ENCODE measurements at regions not wholly inside any gene's neighbourhood (a gene's known extent, or its start where the extent isn't known, plus 50 kb on each side); places are given as distances from the start of the nearest gene placed in this dataset.

- TF ChIP-seq ISL1 (CRISPR knock-in tag; IDR thresholded peaks at IDR 0.05) (no peak), ZNF8 (CRISPR knock-in tag; IDR thresholded peaks at IDR 0.05) (no peak), BACH2 (CRISPR knock-in tag; IDR thresholded peaks at IDR 0.05; ENCODE audit: borderline replicate concordance) (no peak), TCF4 (CRISPR knock-in tag; IDR thresholded peaks at IDR 0.05; ENCODE audit: borderline replicate concordance) (no peak), ZFP30 (CRISPR knock-in tag; IDR thresholded peaks at IDR 0.05) (no peak), PATZ1 (CRISPR knock-in tag; IDR thresholded peaks at IDR 0.05; ENCODE audit: borderline replicate concordance) (no peak)
- no peak for ATAC-seq
Observed at GRCh38 chr22:22428222-22429098, 80.1 kb downstream of the ZNF280B start.

GRCh38 chr22:22429369-22430108, 79.0 kb downstream of the ZNF280B start:
- ATAC-seq = no peak
- TF ChIP-seq ZNF565 (CRISPR knock-in tag; conservative IDR thresholded peaks at IDR 0.05; ENCODE audit: low read depth) (no peak), BACH2 (CRISPR knock-in tag; IDR thresholded peaks at IDR 0.05; ENCODE audit: borderline replicate concordance) (no peak), ESRRG (CRISPR knock-in tag; IDR thresholded peaks at IDR 0.05) (no peak), SNAI2 (CRISPR knock-in tag; IDR thresholded peaks at IDR 0.05) (no peak), ZC3H10 (CRISPR knock-in tag; IDR thresholded peaks at IDR 0.05) (no peak), TCF4 (CRISPR knock-in tag; IDR thresholded peaks at IDR 0.05; ENCODE audit: borderline replicate concordance) (no peak), OSR1 (CRISPR knock-in tag; IDR thresholded peaks at IDR 0.05) (no peak), GLIS3 (CRISPR knock-in tag; IDR thresholded peaks at IDR 0.05) (no peak), PATZ1 (CRISPR knock-in tag; IDR thresholded peaks at IDR 0.05; ENCODE audit: borderline replicate concordance) (no peak), ISL1 (CRISPR knock-in tag; IDR thresholded peaks at IDR 0.05) (no peak), PPARA (CRISPR knock-in tag; IDR thresholded peaks at IDR 0.05; ENCODE audit: borderline replicate concordance) (no peak), CSDC2 (CRISPR knock-in tag; IDR thresholded peaks at IDR 0.05) (no peak), ARNTL (CRISPR knock-in tag; IDR thresholded peaks at IDR 0.05; ENCODE audit: borderline replicate concordance, low read depth) (no peak), CREB5 (CRISPR knock-in tag; IDR thresholded peaks at IDR 0.05; ENCODE audit: low read depth) (no peak), ZNF8 (CRISPR knock-in tag; IDR thresholded peaks at IDR 0.05) (no peak), RARB (CRISPR knock-in tag; IDR thresholded peaks at IDR 0.05) (no peak), TSHZ2 (CRISPR knock-in tag; IDR thresholded peaks at IDR 0.05) (no peak)

- no peak for ATAC-seq
- TF ChIP-seq TCF4 (CRISPR knock-in tag; IDR thresholded peaks at IDR 0.05; ENCODE audit: borderline replicate concordance) (no peak), OSR1 (CRISPR knock-in tag; IDR thresholded peaks at IDR 0.05) (no peak), ZC3H10 (CRISPR knock-in tag; IDR thresholded peaks at IDR 0.05) (no peak), TSHZ2 (CRISPR knock-in tag; IDR thresholded peaks at IDR 0.05) (no peak), CSRNP3 (CRISPR knock-in tag; IDR thresholded peaks at IDR 0.05) (no peak), BACH2 (CRISPR knock-in tag; IDR thresholded peaks at IDR 0.05; ENCODE audit: borderline replicate concordance) (no peak), ZFP3 (CRISPR knock-in tag; IDR thresholded peaks at IDR 0.05) (no peak), CREB5 (CRISPR knock-in tag; IDR thresholded peaks at IDR 0.05; ENCODE audit: low read depth) (no peak)
Observed at GRCh38 chr22:22430111-22430820, 78.3 kb downstream of the ZNF280B start.
